ENCODE measurements at regions not wholly inside any gene's neighbourhood (a gene's known extent, or its start where the extent isn't known, plus 50 kb on each side); places are given as distances from the start of the nearest gene placed in this dataset.
"Not testable (repeated sequence)": the region's sequence is repeated elsewhere in the genome, so short reads cannot be mapped to it uniquely, and the experiment has no call there.

GRCh38 chrX:128800138-128800537, 723.2 kb downstream of the SMARCA1 start:
- H3K36me3 ChIP-seq = no peaks in the 10 kb centered on the region
- DNase-seq (no peak), ATAC-seq (no peak)
- H3K4me3 ChIP-seq = no peak overlapping the region
- no peak overlapping the region for H3K27ac ChIP-seq
- no peaks in the 10 kb centered on the region for H3K4me1 ChIP-seq
- H3K27me3 ChIP-seq = no peaks in the 10 kb centered on the region
- H3K9me3 ChIP-seq = peaks cover 0 to 3% (median 0%) of the 10 kb centered on the region in 3 donors
- in situ Hi-C loops (cut with MboI; ENCODE audit: low sequenced_read_pairs in 4 of 4) (no loop called here), intact Hi-C loops (cut with DNase I; ENCODE audit: low total_unique reads) (no loop called here)
- TF ChIP-seq POLR2A (IDR thresholded peaks at IDR 0.05) (no peak), CTCF (IDR thresholded peaks at IDR 0.05 in 4 of 5, conservative IDR thresholded peaks at IDR 0.05 in 1 of 5) (no peak)

- H3K4me3 ChIP-seq; ATAC-seq; H3K27me3 ChIP-seq; H3K27ac ChIP-seq; H3K4me1 ChIP-seq; H3K36me3 ChIP-seq; in situ Hi-C loops (cut with MboI; ENCODE audit: low sequenced_read_pairs in 4 of 4); intact Hi-C loops (cut with DNase I; ENCODE audit: low total_unique reads); H3K9me3 ChIP-seq; DNase-seq: not testable (repeated sequence)
Measured at GRCh38 chrX:128783139-128783538, 730.9 kb upstream of the ACTRT1 start.

GRCh38 chrX:128781506-128781905, 729.3 kb upstream of the ACTRT1 start:
- H3K4me3 ChIP-seq = no peak overlapping the region
- H3K36me3 ChIP-seq = no peaks in the 10 kb centered on the region
- no peaks in the 10 kb centered on the region for H3K9me3 ChIP-seq
- DNase-seq (no peak), ATAC-seq (no peak)
- TF ChIP-seq CTCF (IDR thresholded peaks at IDR 0.05 in 4 of 5, conservative IDR thresholded peaks at IDR 0.05 in 1 of 5) (no peak), POLR2A (IDR thresholded peaks at IDR 0.05) (no peak)
- H3K4me1 ChIP-seq = no peaks in the 10 kb centered on the region
- in situ Hi-C loops (cut with MboI; ENCODE audit: low sequenced_read_pairs in 4 of 4) = no loop called here
- no peak overlapping the region for H3K27ac ChIP-seq
- H3K27me3 ChIP-seq = no peaks in the 10 kb centered on the region
- intact Hi-C loops (cut with DNase I; ENCODE audit: low total_unique reads) = no loop called here

GRCh38 chrX:128780934-128781333, 728.7 kb upstream of the ACTRT1 start:
- Histone ChIP-seq H3K4me3 (no peak overlapping the region), H3K9me3 (no peaks in the 10 kb centered on the region), H3K27me3 (no peaks in the 10 kb centered on the region), H3K36me3 (no peaks in the 10 kb centered on the region), H3K4me1 (no peaks in the 10 kb centered on the region), H3K27ac (no peak overlapping the region)
- ATAC-seq = no peak
- intact Hi-C loops (cut with DNase I; ENCODE audit: low total_unique reads) = no loop called here
- in situ Hi-C loops (cut with MboI; ENCODE audit: low sequenced_read_pairs in 4 of 4) = no loop called here
- TF ChIP-seq POLR2A (IDR thresholded peaks at IDR 0.05) (no peak), CTCF (IDR thresholded peaks at IDR 0.05 in 4 of 5, conservative IDR thresholded peaks at IDR 0.05 in 1 of 5) (no peak)
- DNase-seq = no peak

GRCh38 chrX:128769495-128769894, 717.3 kb upstream of the ACTRT1 start:
- H3K27me3 ChIP-seq = no peaks in the 10 kb centered on the region
- TF ChIP-seq POLR2A (IDR thresholded peaks at IDR 0.05) (no peak), CTCF (IDR thresholded peaks at IDR 0.05 in 4 of 5, conservative IDR thresholded peaks at IDR 0.05 in 1 of 5) (no peak)
- ATAC-seq (no peak), DNase-seq (no peak)
- H3K9me3 ChIP-seq = no peaks in the 10 kb centered on the region
- intact Hi-C loops (cut with DNase I; ENCODE audit: low total_unique reads) (no loop called here), in situ Hi-C loops (cut with MboI; ENCODE audit: low sequenced_read_pairs in 4 of 4) (no loop called here)
- no peaks in the 10 kb centered on the region for H3K36me3 ChIP-seq
- H3K4me1 ChIP-seq = no peaks in the 10 kb centered on the region
- H3K4me3 ChIP-seq = no peak overlapping the region
- H3K27ac ChIP-seq = no peak overlapping the region
